ENCODE measurements at regions not wholly inside any gene's neighbourhood (a gene's known extent, or its start where the extent isn't known, plus 50 kb on each side); places are given as distances from the start of the nearest gene placed in this dataset.

- H3K9ac ChIP-seq (ENCODE audit: low read length) = no peak overlapping the region
- H3K79me2 ChIP-seq (ENCODE audit: insufficient read depth, low read length) = no peaks in the 10 kb centered on the region
- no peak overlapping the region for H3K4me2 ChIP-seq (ENCODE audit: low read length)
- TF ChIP-seq CTCF (IDR thresholded peaks at IDR 0.05; ENCODE audit: low read length) (no peak), EZH2 (IDR thresholded peaks at IDR 0.05; ENCODE audit: borderline replicate concordance, low read length) (no peak)
- H4K20me1 ChIP-seq (ENCODE audit: insufficient read depth, low read length) = no peaks in the 10 kb centered on the region
- H3K9me2 ChIP-seq (ENCODE audit: low read depth, low read length) = no peaks in the 10 kb centered on the region
- H3F3A ChIP-seq (ENCODE audit: insufficient read depth, low read length) = no peaks in the 10 kb centered on the region
- H3K27ac ChIP-seq (ENCODE audit: low read depth, low read length, poor library complexity, severe bottlenecking) = no peak overlapping the region
- no peaks in the 10 kb centered on the region for H3K9me3 ChIP-seq (ENCODE audit: low read length)
- H3K27me3 ChIP-seq (ENCODE audit: insufficient read depth, low read length) = no peaks in the 10 kb centered on the region
- no peaks in the 10 kb centered on the region for H3K36me3 ChIP-seq (ENCODE audit: insufficient read depth, low read length)
- H3K4me1 ChIP-seq (ENCODE audit: insufficient read depth, low read length, severe bottlenecking) = no peaks in the 10 kb centered on the region
- H2AFZ ChIP-seq (ENCODE audit: low read length) = no peak overlapping the region
- no peak overlapping the region for H3K4me3 ChIP-seq (ENCODE audit: low read depth, low read length, poor library complexity, severe bottlenecking)
Observed at GRCh38 chr10:52933748-52934147, 161.2 kb upstream of the MBL2 start.

- no peak overlapping the region for H3K9ac ChIP-seq (ENCODE audit: low read length)
- no peak for TF ChIP-seq EZH2 (IDR thresholded peaks at IDR 0.05; ENCODE audit: borderline replicate concordance, low read length)
- TF ChIP-seq CTCF (IDR thresholded peaks at IDR 0.05; ENCODE audit: low read length) = no peak
- H3K4me2 ChIP-seq (ENCODE audit: low read length) = no peak overlapping the region
- H3K27ac ChIP-seq (ENCODE audit: low read depth, low read length, poor library complexity, severe bottlenecking) = no peak overlapping the region
- H3K9me3 ChIP-seq (ENCODE audit: low read length) = no peaks in the 10 kb centered on the region
- no peaks in the 10 kb centered on the region for H3K27me3 ChIP-seq (ENCODE audit: insufficient read depth, low read length)
- no peak overlapping the region for H2AFZ ChIP-seq (ENCODE audit: low read length)
- H3F3A ChIP-seq (ENCODE audit: insufficient read depth, low read length) = no peaks in the 10 kb centered on the region
- no peaks in the 10 kb centered on the region for H3K36me3 ChIP-seq (ENCODE audit: insufficient read depth, low read length)
- H3K4me3 ChIP-seq (ENCODE audit: low read depth, low read length, poor library complexity, severe bottlenecking) = no peak overlapping the region
- no peaks in the 10 kb centered on the region for H3K4me1 ChIP-seq (ENCODE audit: insufficient read depth, low read length, severe bottlenecking)
- no peaks in the 10 kb centered on the region for H3K9me2 ChIP-seq (ENCODE audit: low read depth, low read length)
- no peaks in the 10 kb centered on the region for H3K79me2 ChIP-seq (ENCODE audit: insufficient read depth, low read length)
- no peaks in the 10 kb centered on the region for H4K20me1 ChIP-seq (ENCODE audit: insufficient read depth, low read length)
Observed at GRCh38 chr10:52927678-52928077, 155.1 kb upstream of the MBL2 start.

- no peaks in the 10 kb centered on the region for H3K4me1 ChIP-seq (ENCODE audit: insufficient read depth, low read length, severe bottlenecking)
- H3K79me2 ChIP-seq (ENCODE audit: insufficient read depth, low read length) = no peaks in the 10 kb centered on the region
- no peaks in the 10 kb centered on the region for H4K20me1 ChIP-seq (ENCODE audit: insufficient read depth, low read length)
- no peak overlapping the region for H3K4me2 ChIP-seq (ENCODE audit: low read length)
- H3K27ac ChIP-seq (ENCODE audit: low read depth, low read length, poor library complexity, severe bottlenecking) = no peak overlapping the region
- H3K36me3 ChIP-seq (ENCODE audit: insufficient read depth, low read length) = no peaks in the 10 kb centered on the region
- no peak overlapping the region for H2AFZ ChIP-seq (ENCODE audit: low read length)
- H3K9me2 ChIP-seq (ENCODE audit: low read depth, low read length) = no peaks in the 10 kb centered on the region
- no peaks in the 10 kb centered on the region for H3K27me3 ChIP-seq (ENCODE audit: insufficient read depth, low read length)
- TF ChIP-seq EZH2 (IDR thresholded peaks at IDR 0.05; ENCODE audit: borderline replicate concordance, low read length) (no peak), CTCF (IDR thresholded peaks at IDR 0.05; ENCODE audit: low read length) (no peak)
- no peaks in the 10 kb centered on the region for H3K9me3 ChIP-seq (ENCODE audit: low read length)
- no peaks in the 10 kb centered on the region for H3F3A ChIP-seq (ENCODE audit: insufficient read depth, low read length)
- H3K9ac ChIP-seq (ENCODE audit: low read length) = no peak overlapping the region
- no peak overlapping the region for H3K4me3 ChIP-seq (ENCODE audit: low read depth, low read length, poor library complexity, severe bottlenecking)
Observed at GRCh38 chr10:52923520-52923919, 150.9 kb upstream of the MBL2 start.

Data from OCI-LY1 (cell line).